Fibroblast of lung (primary cell): ENCODE measurements at regions not wholly inside any gene's neighbourhood (a gene's known extent, or its start where the extent isn't known, plus 50 kb on each side); places are given as distances from the start of the nearest gene placed in this dataset.

ENCODE experiments used
- CTCF ChIP-seq, 2 donors: IDR thresholded peaks in 1 of 2; conservative IDR thresholded peaks in 1 of 2; 1 replicate in 1 of 2; 2 replicates in 1 of 2; pipeline ENCODE4 v1.5.1; 2011 to 2012; ENCODE audit warnings: low read length in 2 of 2, control low read depth in 1 of 2, inconsistent platforms in 1 of 2, low read depth in 1 of 2, mild to moderate bottlenecking in 1 of 2
- EZH2 ChIP-seq: IDR thresholded peaks from 2 replicates; pipeline ENCODE4 v1.5.1; 2012; ENCODE audit warnings: low read length, control low read depth, mild to moderate bottlenecking; ENCODE audit errors: missing control alignments

DNA sequence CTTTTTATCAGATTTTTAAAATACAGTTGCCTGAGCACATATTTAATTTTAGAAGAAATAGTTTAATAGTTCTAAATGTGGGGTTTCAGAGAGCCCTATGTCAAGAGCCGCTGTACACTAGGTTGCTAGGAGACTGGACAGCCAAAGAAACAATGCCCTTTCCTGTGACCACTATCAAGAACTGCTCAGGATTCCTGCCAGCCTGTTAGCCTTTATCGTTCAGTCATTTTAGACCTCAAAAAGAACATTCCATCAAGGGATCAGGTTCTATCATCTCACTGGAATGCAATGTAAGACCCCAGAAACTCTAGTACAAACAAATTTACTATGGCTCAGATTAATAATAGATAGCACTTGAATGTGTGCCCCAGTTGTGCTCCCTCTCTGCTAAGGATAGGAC lies 181.2 kb upstream of the CCN2 start:
- TF ChIP-seq EZH2 (no peak), CTCF (conservative IDR thresholded peaks at IDR 0.05 in 1 of 2, IDR thresholded peaks at IDR 0.05 in 1 of 2; ENCODE audit: low read depth in 1 of 2, low read length in 2 of 2) (peak in 1 of 2 donors; percentile 2)
